ENCODE measurements at regions not wholly inside any gene's neighbourhood (a gene's known extent, or its start where the extent isn't known, plus 50 kb on each side); places are given as distances from the start of the nearest gene placed in this dataset.

GRCh38 chr15:69538379-69538778 is 85.8 kb downstream of the RPLP1 start (continued):
- TF ChIP-seq CTCF (IDR thresholded peaks at IDR 0.05) (no peak), NR3C1 (CRISPR knock-in tag; conservative IDR thresholded peaks at IDR 0.05; ENCODE audit: low read depth) (no peak), SMAD3 (CRISPR knock-in tag; IDR thresholded peaks at IDR 0.05; ENCODE audit: borderline replicate concordance) (no peak), NFE2L1 (CRISPR knock-in tag; IDR thresholded peaks at IDR 0.05) (no peak)
- TF ChIP-seq, protein P1, sequence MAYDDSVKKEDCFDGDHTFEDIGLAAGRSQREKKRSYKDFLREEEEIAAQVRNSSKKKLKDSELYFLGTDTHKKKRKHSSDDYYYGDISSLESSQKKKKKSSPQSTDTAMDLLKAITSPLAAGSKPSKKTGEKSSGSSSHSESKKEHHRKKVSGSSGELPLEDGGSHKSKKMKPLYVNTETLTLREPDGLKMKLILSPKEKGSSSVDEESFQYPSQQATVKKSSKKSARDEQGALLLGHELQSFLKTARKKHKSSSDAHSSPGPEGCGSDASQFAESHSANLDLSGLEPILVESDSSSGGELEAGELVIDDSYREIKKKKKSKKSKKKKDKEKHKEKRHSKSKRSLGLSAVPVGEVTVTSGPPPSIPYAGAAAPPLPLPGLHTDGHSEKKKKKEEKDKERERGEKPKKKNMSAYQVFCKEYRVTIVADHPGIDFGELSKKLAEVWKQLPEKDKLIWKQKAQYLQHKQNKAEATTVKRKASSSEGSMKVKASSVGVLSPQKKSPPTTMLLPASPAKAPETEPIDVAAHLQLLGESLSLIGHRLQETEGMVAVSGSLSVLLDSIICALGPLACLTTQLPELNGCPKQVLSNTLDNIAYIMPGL (CRISPR knock-in tag; IDR thresholded peaks at IDR 0.05) = no peak
- TF ChIP-seq, protein P2, sequence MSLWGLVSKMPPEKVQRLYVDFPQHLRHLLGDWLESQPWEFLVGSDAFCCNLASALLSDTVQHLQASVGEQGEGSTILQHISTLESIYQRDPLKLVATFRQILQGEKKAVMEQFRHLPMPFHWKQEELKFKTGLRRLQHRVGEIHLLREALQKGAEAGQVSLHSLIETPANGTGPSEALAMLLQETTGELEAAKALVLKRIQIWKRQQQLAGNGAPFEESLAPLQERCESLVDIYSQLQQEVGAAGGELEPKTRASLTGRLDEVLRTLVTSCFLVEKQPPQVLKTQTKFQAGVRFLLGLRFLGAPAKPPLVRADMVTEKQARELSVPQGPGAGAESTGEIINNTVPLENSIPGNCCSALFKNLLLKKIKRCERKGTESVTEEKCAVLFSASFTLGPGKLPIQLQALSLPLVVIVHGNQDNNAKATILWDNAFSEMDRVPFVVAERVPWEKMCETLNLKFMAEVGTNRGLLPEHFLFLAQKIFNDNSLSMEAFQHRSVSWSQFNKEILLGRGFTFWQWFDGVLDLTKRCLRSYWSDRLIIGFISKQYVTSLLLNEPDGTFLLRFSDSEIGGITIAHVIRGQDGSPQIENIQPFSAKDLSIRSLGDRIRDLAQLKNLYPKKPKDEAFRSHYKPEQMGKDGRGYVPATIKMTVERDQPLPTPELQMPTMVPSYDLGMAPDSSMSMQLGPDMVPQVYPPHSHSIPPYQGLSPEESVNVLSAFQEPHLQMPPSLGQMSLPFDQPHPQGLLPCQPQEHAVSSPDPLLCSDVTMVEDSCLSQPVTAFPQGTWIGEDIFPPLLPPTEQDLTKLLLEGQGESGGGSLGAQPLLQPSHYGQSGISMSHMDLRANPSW (CRISPR knock-in tag; conservative IDR thresholded peaks at IDR 0.05; ENCODE audit: low read depth) = no peak

DNA sequence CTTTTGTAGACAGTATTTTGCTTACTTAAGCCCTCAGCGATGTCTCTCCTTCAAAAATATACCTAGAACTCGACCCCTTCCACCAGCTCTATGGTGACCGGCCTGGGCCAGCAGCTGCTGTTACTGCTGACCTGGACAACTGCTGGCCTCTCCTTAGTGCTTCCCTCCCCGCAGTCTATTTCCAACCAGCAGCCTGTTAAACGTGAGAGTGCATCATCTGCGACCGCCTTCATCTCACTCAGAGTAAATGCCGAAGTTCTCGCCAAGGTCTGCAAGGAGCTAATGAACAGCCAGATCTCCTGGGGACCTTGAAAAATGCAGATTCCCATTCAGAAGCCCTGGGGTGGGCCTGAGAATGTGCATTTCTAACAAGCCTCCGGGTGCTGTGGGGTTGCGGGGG is 86.7 kb downstream of the RPLP1 start:
- H3K9me3 Mint-ChIP-seq = no peaks in the 10 kb centered on the region
- DNase-seq (ENCODE audit: low spot score) = no peak
- H3K27ac Mint-ChIP-seq = no peak overlapping the region
- no peak overlapping the region for H3K4me3 Mint-ChIP-seq
- H3K36me3 Mint-ChIP-seq = no peaks in the 10 kb centered on the region
- TF ChIP-seq CTCF (IDR thresholded peaks at IDR 0.05) (no peak), ZNF423 (CRISPR knock-in tag; IDR thresholded peaks at IDR 0.05) (no peak), JAZF1 (CRISPR knock-in tag; IDR thresholded peaks at IDR 0.05) (no peak), MYBL2 (CRISPR knock-in tag; IDR thresholded peaks at IDR 0.05) (no peak), AFF4 (CRISPR knock-in tag; IDR thresholded peaks at IDR 0.05; ENCODE audit: borderline replicate concordance) (no peak), ZBTB21 (CRISPR knock-in tag; IDR thresholded peaks at IDR 0.05; ENCODE audit: borderline replicate concordance) (no peak), NR1H2 (CRISPR knock-in tag; IDR thresholded peaks at IDR 0.05) (no peak), GRHL2 (CRISPR knock-in tag; IDR thresholded peaks at IDR 0.05; ENCODE audit: insufficient replicate concordance, severe bottlenecking) (no peak)
- TF ChIP-seq, protein P3, sequence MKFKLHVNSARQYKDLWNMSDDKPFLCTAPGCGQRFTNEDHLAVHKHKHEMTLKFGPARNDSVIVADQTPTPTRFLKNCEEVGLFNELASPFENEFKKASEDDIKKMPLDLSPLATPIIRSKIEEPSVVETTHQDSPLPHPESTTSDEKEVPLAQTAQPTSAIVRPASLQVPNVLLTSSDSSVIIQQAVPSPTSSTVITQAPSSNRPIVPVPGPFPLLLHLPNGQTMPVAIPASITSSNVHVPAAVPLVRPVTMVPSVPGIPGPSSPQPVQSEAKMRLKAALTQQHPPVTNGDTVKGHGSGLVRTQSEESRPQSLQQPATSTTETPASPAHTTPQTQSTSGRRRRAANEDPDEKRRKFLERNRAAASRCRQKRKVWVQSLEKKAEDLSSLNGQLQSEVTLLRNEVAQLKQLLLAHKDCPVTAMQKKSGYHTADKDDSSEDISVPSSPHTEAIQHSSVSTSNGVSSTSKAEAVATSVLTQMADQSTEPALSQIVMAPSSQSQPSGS (CRISPR knock-in tag; IDR thresholded peaks at IDR 0.05; ENCODE audit: borderline replicate concordance, low read depth) = no peak
- TF ChIP-seq, protein P4, sequence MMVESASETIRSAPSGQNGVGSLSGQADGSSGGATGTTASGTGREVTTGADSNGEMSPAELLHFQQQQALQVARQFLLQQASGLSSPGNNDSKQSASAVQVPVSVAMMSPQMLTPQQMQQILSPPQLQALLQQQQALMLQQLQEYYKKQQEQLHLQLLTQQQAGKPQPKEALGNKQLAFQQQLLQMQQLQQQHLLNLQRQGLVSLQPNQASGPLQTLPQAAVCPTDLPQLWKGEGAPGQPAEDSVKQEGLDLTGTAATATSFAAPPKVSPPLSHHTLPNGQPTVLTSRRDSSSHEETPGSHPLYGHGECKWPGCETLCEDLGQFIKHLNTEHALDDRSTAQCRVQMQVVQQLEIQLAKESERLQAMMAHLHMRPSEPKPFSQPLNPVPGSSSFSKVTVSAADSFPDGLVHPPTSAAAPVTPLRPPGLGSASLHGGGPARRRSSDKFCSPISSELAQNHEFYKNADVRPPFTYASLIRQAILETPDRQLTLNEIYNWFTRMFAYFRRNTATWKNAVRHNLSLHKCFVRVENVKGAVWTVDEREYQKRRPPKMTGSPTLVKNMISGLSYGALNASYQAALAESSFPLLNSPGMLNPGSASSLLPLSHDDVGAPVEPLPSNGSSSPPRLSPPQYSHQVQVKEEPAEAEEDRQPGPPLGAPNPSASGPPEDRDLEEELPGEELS (CRISPR knock-in tag; IDR thresholded peaks at IDR 0.05) = no peak
- TF ChIP-seq, protein P5, sequence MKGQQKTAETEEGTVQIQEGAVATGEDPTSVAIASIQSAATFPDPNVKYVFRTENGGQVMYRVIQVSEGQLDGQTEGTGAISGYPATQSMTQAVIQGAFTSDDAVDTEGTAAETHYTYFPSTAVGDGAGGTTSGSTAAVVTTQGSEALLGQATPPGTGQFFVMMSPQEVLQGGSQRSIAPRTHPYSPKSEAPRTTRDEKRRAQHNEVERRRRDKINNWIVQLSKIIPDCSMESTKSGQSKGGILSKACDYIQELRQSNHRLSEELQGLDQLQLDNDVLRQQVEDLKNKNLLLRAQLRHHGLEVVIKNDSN (CRISPR knock-in tag; IDR thresholded peaks at IDR 0.05) = no peak
- no peaks in the 10 kb centered on the region for H3K27me3 Mint-ChIP-seq (ENCODE audit: low read depth)
- no peak for ATAC-seq
- ChIA-PET POLR2A (no interaction called here), CTCF (interaction anchor here (0.6 to 0.7 kb wide), 3 partner anchors 61 to 912 kb away, joined by 3 to 5 read pairs (median 4); no protein-coding TSS in a partner anchor)
- peaks cover 32% of the 10 kb centered on the region for H3K4me1 Mint-ChIP-seq

Measured in WTC11 (cell line).